Mucosa of descending colon (tissue), 3 donors: ENCODE measurements at regions not wholly inside any gene's neighbourhood (a gene's known extent, or its start where the extent isn't known, plus 50 kb on each side); places are given as distances from the start of the nearest gene placed in this dataset.

Experiments used
- ATAC-seq: fragments of 200-7000 bp; cut with Tn5 transposase; one replicate; pipeline ENCODE4 v1.9.1; 2020; ENCODE audit warnings: mild to moderate bottlenecking, moderate library complexity
- DNase-seq, 3 donors: peaks; one replicate each; pipeline ENCODE4 v3.0.0-alpha.2; 2020
- H3K36me3 ChIP-seq: fragments of 200-600 bp; one replicate; pipeline ENCODE4 v1.8.0; 2021; ENCODE audit warnings: low read depth, mild to moderate bottlenecking
- H3K4me1 ChIP-seq: fragments of 200-600 bp; one replicate; pipeline ENCODE4 v1.8.0; 2021; ENCODE audit warnings: low read depth, mild to moderate bottlenecking
- H3K4me3 ChIP-seq: fragments of 200-600 bp; one replicate; pipeline ENCODE4 v1.8.0; 2021; ENCODE audit warnings: mild to moderate bottlenecking
- H3K9me3 ChIP-seq: fragments of 200-600 bp; one replicate; pipeline ENCODE4 v1.8.0; 2021; ENCODE audit warnings: mild to moderate bottlenecking
- intact Hi-C, 2 donors: fragments of 100-400 bp; cut with DNase I in 1 of 2; cut with micrococcal nuclease in 1 of 2; formaldehyde crosslinking; loops; one replicate each; pipeline versions ENCODE4 v1.11.0 to v1.11.1; 2022; cut with DNase I, micrococcal nuclease
- TF ChIP-seq, protein P1 (sequence below): fragments of 200-600 bp; IDR thresholded peaks from one replicate; pipeline ENCODE4 v1.8.0; 2022; ENCODE audit warnings: antibody characterized with exemption, mild to moderate bottlenecking
- donor health status: DM: no; HTN: no; CAD: no; lungs with moderate emphysema.
- donor health status: DM: no; HTN: no; CAD: no.
- donor health status: DM: no; HTN: yes; CAD: no.

DNA sequence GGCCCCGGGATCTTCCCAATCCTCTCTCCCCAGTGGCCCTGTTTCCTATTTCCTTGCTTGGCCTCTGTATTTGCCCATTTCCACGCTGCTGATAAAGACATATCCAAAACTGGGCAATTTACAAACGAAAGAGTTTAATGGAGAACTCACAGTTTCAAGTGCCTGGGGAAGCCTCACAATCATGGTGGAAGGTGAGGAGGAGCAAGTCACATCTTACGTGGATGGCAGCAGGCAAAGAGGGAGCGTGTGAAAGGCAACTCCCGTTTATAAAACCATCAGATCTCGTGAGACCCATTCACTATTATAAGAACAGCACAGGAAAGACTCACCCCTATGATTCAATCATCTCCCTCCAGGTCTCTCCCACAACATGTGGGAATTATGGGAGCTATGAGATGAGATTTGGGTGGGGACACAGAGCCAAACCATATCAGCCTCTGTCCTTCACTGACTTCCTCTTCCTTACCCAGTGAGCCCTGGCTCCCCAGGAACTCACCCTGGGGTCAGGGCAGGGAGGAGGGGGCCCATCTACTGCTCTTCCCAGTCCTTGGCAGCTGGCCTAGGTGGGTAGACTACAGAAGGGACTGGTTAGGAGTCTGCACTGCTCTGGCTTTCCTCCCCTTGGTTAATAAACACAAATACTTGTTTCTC, 105.8 kb upstream of the MYCN start:
- TF ChIP-seq, protein P1, sequence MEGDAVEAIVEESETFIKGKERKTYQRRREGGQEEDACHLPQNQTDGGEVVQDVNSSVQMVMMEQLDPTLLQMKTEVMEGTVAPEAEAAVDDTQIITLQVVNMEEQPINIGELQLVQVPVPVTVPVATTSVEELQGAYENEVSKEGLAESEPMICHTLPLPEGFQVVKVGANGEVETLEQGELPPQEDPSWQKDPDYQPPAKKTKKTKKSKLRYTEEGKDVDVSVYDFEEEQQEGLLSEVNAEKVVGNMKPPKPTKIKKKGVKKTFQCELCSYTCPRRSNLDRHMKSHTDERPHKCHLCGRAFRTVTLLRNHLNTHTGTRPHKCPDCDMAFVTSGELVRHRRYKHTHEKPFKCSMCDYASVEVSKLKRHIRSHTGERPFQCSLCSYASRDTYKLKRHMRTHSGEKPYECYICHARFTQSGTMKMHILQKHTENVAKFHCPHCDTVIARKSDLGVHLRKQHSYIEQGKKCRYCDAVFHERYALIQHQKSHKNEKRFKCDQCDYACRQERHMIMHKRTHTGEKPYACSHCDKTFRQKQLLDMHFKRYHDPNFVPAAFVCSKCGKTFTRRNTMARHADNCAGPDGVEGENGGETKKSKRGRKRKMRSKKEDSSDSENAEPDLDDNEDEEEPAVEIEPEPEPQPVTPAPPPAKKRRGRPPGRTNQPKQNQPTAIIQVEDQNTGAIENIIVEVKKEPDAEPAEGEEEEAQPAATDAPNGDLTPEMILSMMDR, result no peak
- DNase-seq (no peak), ATAC-seq (no peak)
- H3K4me1 ChIP-seq, result no peaks in the 10 kb centered on the region
- H3K9me3 ChIP-seq, result no peaks in the 10 kb centered on the region
- H3K36me3 ChIP-seq, result no peaks in the 10 kb centered on the region
- intact Hi-C loops, result no loop called here
- no peak overlapping the region for H3K4me3 ChIP-seq

DNA sequence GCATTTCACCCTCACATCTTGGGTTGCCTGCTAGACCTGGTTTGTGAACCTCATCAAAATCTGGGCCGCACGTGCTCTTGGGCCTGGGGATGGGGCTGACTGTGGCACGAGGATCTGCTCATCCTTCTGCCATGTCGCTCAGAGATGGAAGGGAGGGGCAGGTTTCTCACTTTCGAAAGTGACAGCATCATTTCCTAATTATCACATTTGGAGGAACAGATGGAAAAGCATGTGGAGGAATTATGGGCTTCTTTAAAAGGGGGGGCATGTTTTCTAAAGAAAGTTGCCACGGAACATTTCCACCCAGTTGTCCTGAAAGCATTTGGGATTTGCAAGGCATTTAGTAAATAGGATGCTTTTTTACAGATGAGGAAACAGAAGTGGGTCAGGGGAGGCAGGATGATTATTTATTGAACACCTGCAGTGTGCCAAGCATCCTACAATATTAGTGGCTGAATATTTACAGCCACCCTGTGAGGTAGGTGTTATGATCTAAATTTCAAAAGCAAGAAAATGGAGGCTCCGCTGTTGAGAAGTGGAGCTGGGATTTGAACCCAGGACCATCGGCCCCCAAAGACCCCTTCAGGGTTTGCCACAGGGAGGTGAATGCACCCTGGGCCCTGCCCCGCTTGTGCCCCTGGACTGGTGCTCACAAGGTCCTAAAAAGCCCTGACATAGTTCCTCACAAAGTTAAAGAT, 104.2 kb upstream of the MYCN start:
- DNase-seq, result no peak
- Histone ChIP-seq H3K4me1 (no peaks in the 10 kb centered on the region), H3K9me3 (no peaks in the 10 kb centered on the region), H3K4me3 (no peak overlapping the region), H3K36me3 (no peaks in the 10 kb centered on the region)
- intact Hi-C loops, result no loop called here
- TF ChIP-seq, protein P1, result no peak
- ATAC-seq, result no peak

DNA sequence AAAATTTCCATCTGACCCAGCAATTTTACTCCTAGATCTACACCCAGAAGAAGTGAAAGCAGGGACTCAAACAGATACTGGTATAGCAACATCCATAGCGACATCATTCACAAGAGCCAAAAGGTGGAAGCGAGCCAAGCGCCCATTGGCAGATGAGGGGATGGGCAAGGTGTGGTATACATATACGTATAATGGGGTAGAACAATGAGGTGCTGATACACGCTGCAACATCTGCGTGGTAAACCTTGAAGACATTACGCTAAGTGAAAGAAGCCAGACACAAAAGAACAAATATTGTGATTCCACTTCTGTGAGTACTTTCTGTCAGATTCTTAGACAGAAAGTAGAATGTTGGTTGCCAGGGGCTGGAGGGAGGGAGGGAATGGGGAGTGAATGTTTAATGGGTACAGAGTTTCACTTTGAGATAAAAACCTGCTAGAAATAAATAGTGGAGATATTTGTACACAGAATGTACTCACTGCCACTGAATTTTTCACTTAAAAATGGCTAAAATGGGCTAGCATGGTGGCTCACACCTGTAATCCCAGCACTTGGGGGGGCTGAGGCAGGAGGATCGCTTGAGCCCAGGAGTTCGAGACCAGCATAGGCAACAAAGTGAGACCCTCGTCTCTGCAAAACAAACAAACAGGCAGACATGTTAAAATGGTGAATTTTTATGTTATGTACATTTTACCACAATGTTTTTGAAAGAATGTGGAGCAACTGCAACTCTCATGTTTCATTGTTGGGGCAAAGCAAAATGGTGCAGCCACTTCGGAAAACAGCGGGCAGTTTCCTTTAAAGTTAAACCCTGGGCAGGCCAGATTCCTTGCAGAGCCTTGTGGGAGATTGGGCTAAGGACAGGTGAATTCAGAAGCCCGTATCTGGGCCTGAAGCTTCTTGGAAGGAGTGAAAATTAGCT, 103.4 kb upstream of the MYCN start:
- ATAC-seq, result no peak
- Histone ChIP-seq H3K36me3 (no peaks in the 10 kb centered on the region), H3K4me1 (no peaks in the 10 kb centered on the region), H3K9me3 (no peaks in the 10 kb centered on the region), H3K4me3 (no peak overlapping the region)
- no peak for DNase-seq
- TF ChIP-seq, protein P1, result no peak
- intact Hi-C loops, result no loop called here

DNA sequence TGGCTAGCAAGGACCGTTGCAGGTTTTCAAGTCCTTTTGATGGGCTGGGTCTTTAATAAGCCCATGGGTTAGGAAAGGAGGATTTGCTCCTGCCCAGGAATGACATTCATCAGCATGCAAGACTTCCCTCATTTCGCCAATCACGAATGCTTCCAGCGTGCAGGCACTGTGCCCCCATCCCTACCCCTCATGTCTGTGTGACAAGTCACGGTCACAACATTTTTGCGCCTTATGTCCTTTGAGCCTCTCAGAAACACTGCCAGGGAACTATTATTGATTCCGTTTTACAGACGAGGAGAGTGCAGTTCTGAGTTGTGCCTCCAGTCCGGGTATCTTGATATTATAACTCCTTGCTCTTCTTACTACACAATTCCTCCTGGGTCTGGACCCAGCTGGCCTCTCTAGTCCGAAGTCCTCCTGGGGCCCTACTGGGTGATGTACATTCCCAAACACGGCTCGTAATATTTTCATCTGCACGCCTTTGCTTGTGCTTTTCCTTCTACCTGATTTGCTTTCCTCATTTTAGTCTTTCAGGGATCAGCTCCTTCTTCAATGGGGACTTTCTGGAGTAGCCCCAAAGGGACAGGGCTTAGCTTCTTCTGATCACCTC, 101.8 kb upstream of the MYCN start:
- Histone ChIP-seq H3K36me3 (no peaks in the 10 kb centered on the region), H3K4me1 (no peaks in the 10 kb centered on the region), H3K9me3 (no peaks in the 10 kb centered on the region), H3K4me3 (no peak overlapping the region)
- intact Hi-C loops, result no loop called here
- DNase-seq, result no peak
- TF ChIP-seq, protein P1, result no peak
- ATAC-seq, result no peak

DNA sequence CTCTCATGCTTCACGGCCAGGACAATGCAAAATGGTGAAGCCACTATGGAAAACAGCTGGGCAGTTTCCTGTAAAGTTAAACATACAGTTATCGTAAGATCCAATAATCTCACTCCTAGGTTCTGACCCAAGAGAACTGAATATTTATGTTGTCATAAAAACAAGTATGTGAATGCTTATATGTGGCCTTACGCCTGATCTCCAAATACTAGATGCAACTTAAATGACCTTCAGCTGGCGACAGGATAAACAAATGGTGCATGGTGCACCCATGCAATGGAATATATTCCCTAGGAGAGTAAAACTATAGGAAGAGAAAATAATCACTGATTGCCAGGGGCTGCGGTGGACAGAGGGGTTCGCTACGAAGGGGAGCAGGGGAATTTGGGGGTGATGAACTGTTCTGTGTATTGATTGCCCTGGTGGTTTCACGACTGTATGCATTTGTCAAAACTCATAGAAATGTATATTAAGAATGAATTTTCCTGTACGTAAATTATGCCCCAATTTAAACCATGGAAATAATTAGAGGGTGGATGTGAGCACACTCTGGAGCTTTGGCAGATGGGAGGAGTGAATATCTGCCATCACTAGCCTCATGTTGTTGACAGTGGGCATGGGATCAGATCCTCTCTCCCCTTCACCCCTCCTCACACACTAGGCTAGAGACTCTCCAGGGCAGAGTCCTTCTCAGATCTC, 100.8 kb upstream of the MYCN start:
- Histone ChIP-seq H3K36me3 (no peaks in the 10 kb centered on the region), H3K9me3 (no peaks in the 10 kb centered on the region), H3K4me1 (no peaks in the 10 kb centered on the region), H3K4me3 (no peak overlapping the region)
- intact Hi-C loops, result no loop called here
- TF ChIP-seq, protein P1, result no peak
- no peak for ATAC-seq
- DNase-seq, result no peak
